Esophagus mucosa (tissue), 1 donor: ENCODE measurements at regions not wholly inside any gene's neighbourhood (a gene's known extent, or its start where the extent isn't known, plus 50 kb on each side); places are given as distances from the start of the nearest gene placed in this dataset.
A peak's percentile ranks its signal among the peaks of the same experiment; 100 is the strongest.

ENCODE experiments used
- ATAC-seq: fragments of 200-7000 bp; cut with Tn5 transposase; one replicate; pipeline ENCODE4 v1.9.1; 2020
- donor health status: DM: yes; HTN: yes; CAD: no.

- no peak for ATAC-seq
These were observed 747.1 kb downstream of the GALR1 start for GRCh38 chr18:77996737-77997136.

DNA sequence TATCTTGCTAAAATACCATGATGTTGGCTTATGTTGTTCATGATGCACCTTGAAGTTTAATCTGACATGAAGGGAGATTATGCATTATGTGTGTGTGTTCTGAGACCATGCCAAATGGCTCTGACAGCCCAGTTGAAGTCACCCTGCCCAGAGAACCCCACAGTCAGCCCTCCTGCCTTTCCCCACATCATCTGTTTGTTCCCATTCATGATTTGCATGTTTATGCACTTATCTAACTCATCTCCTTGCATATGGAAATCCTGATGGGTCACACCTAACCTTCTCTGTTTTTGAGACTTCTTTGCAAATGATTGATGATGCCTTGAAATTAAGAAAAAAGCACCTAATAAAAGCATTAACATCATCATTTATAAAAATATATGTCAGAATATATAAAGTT lies 752.2 kb downstream of the GALR1 start:
- no peak for ATAC-seq

DNA sequence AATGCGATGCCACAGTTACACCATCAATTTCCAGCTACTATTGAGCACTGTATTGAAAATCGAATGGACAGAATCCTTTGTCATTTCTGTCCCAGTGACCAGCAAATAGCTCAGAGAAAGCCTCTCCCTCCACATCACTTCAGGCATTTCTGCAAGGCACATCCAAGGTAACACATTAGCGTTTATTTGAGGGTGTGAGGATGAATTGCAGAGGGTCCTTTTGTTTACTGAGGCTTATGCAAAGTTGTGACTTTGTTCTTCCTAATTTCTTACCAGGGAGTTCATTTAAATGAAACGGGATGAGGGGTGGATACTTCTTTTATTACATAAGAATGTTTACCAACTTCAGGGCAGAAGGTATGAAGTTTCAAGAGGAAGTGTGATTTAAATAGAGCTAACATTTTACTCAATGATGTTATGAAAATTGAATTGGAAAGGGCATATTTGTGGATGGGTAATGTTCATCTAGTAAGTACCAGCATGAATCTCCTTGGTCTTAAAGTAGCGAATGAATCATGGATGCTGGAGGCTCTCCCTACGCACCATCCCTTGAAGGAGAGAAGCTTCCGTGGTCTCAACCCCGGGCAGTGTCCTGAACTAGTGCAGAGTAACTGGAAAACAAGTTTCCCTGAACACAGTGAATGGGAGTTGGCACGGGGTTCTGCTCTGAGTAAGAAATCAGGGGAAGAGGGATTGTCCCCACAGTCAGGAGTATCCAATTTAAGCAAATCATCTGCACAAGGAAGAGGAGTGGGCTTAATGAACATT lies 756.5 kb downstream of the GALR1 start:
- ATAC-seq = no peak

DNA sequence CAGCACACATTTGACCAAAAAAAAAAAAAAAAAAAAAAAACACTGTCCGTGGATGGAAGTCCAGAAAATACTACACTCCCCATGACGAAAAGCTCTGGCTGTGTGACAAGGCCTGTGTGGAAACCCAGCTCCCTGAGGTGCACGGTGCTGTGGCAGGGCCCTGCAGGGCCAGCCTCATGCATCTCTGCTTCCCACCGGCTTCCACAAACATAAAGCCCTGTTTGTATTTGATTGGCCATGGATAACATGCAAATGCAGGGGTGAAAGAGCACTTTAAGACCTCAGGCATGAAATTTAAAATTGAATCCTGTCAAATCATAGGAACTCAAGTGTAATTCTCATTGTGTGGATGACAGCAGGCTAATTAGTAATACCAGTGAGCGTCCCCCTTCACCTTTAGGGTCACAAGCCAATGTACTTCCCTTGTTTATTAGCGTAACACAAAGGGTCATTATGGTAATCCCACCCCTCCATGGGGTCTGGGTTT lies 757.2 kb downstream of the GALR1 start:
- no peak for ATAC-seq

DNA sequence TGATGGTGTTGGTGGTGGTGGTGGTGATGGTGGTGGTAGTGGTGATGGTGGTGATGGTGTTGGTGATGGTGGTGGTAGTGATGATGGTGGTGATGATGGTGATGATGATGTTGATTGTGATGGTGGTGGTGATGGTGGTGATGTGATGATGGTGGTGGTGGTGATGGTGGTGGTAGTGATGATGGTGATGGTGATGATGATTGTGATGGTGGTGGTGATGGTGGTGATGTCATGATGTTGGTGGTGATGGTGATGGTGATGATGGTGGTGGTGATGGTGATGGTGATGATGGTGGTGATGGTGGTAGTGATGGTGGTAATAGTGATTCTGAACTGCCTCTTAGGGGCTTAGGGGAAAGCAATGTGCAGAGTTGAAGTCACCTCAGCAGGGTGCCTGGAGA lies 760.7 kb downstream of the GALR1 start:
- no peak for ATAC-seq

GRCh38 chr18:78017869-78018268 lies 768.2 kb downstream of the GALR1 start:
- ATAC-seq = no peak

- no peak for ATAC-seq
These were observed 771.5 kb downstream of the GALR1 start for GRCh38 chr18:78021196-78021595.

DNA sequence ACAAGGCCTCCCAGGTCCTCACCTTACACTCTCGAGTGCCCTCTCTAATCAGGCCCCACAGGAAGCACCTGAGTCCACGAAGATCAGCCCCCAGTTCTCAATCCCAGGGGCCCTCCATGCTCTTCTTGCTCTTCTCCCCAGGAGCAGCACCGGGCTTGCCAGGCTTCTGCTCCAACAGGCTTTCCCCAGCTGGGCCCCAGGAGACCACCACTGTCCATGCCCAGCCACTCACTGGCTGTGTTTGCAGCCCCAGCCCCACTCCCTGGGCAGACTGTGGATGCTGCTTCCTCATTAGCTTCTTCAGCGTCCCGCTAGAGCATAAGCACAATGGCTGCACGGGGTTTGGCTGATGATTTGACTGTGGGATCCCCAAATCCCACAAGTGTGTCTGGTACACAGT lies 781.9 kb downstream of the GALR1 start:
- ATAC-seq = no peak

- ATAC-seq = no peak
These were observed 782.3 kb downstream of the GALR1 start for GRCh38 chr18:78031991-78032390.

GRCh38 chr18:78032574-78032973 lies 782.9 kb downstream of the GALR1 start:
- ATAC-seq = no peak

DNA sequence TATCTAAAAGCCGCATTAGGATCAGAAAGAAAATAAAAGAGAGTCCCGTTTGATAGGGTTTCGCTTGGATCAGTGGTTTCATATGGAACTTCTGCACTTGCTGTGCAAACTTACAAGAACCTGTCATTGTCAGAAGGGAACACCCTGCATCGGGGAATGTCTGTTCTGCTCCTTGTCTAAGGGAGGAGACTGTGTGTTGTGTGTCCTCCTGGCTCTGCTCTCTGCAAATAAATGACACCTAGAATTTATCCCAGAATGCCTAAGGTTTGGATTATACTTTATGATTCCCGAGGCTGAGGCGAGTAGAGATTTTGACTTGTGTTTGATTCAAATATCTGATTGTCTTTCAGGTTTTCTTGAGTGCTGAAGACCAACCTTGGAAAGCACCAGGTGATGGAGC lies 785.1 kb downstream of the GALR1 start:
- no peak for ATAC-seq

- no peak for ATAC-seq
These were observed 791.6 kb downstream of the GALR1 start for GRCh38 chr18:78041218-78041617.

DNA sequence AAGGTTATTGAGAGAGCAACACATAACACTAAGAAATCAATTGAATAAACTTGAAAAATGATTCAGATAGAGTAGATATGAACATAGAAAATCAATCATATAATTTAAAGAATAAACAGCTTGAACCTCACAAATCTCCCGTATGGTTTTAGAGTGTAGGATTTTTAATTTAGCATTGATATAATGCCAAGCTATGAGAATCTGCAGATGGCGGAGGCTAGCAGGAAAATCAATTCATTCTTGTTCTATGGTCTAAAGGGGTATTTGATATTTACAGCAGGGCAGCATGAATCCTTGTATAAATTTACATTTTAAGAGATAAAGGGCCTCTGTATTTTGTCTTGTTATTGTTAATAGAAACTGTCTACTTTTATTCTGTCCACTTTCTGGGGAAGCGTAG lies 797.0 kb downstream of the GALR1 start:
- no peak for ATAC-seq

DNA sequence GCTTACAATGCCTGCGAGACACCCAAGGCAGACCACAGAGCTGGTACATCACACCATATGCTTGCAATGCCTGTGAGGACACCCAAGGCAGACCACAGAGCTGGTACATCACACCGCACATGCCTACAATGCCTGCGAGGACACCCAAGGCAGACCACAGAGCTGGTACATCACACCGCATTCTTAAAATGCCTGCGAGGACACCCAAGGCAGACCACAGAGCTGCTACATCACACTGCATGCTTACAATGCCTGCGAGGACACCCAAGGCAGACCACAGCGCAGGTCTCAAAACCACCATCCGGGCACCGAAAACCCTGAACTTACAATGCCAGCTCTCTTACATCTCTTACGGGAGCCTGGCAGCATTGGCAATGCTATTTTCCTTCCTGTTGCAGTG lies 799.6 kb downstream of the GALR1 start:
- no peak for ATAC-seq

DNA sequence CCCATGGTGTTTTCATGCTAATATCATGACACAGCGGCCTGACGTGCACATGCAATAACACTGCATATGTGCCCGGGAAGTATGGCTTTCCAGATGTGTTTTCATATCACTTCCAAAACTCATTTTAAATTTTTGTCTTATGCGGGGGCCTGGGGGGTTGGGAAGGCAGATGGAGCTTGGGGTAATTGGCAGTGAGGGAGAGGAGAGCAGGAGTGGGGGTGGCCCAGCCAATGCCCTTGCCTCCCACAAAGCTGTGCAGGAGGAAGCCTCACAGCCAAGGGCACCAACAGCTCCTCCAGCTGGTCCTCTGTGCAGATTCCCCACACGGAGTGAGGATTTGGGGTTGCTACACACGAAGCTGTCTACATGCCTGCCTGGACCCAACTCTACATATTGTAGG lies 805.2 kb downstream of the GALR1 start:
- no peak for ATAC-seq

DNA sequence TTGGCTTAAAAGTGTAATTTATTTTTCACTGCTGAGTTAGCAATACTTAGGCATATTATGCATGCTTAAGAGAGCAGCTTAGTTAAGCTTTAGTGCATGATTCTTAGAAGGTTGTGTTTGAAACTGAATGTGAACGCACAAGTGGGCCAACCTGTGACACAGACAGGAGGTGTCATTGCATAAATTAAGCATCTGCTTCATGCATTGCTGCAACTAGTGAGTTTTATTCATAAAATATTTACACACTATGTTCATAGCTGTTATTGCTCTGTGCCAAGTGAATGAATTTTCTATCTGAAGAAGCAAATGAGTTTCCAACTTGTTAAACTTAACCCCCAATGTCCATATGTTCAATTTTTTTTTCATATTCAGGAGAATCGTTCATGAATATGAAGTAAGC lies 806.4 kb downstream of the GALR1 start:
- no peak for ATAC-seq

- ATAC-seq = peak; percentile 26
These were observed 820.4 kb downstream of the GALR1 start for GRCh38 chr18:78069784-78070664.

- no peak for ATAC-seq
These were observed 821.6 kb downstream of the GALR1 start for GRCh38 chr18:78071166-78071710.

DNA sequence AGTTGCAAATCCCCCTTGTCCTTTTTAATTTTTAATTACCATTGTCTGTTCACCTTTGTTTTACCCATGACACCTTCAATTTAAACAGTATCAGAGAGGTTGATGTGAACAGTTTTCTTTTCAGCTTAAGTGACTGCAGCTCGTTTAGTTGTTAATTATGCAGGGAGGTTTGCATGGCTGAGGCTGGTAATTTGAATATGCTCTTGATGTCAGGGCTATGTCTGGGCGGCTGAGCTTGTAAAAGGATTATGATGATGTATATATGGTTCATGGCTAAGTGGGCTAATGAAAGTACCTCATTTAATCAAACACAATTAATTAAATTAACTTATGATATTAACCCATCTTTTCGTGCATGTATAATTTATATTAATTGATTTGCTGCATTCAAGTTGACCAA lies 822.1 kb downstream of the GALR1 start:
- no peak for ATAC-seq

- no peak for ATAC-seq
These were observed 822.7 kb downstream of the GALR1 start for GRCh38 chr18:78072375-78072774.

DNA sequence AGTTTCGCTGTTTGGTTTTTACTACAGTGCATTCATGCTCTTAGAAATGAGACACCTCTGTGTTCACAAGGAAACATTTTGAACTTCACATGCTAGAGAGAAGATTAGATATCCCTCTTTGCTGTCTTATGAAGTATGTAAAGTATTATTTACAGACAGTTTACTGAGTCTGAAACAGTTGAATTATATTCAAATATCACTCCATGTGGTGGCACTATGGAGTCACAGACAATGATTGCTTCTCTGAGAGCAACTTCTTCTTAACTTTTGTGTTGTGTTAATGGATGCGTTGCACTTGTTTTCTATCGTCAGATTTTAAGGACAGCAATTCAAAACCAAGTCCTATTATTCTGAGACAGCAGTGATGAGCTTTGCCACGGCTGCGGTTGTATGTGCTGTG lies 823.6 kb downstream of the GALR1 start:
- no peak for ATAC-seq

- no peak for ATAC-seq
These were observed 824.9 kb downstream of the GALR1 start for GRCh38 chr18:78074400-78075020.

GRCh38 chr18:78080081-78080480 lies 830.4 kb downstream of the GALR1 start:
- no peak for ATAC-seq
